GM18867 (cell line): ENCODE measurements at regions not wholly inside any gene's neighbourhood (a gene's known extent, or its start where the extent isn't known, plus 50 kb on each side); places are given as distances from the start of the nearest gene placed in this dataset.

Experiments
- ATAC-seq: cut with Tn5 transposase; IDR thresholded peaks from one replicate; pipeline ENCODE4 v1.9.1; 2021; ENCODE audit warnings: mild to moderate bottlenecking, moderate library complexity; ENCODE audit not compliant: unreplicated experiment

- ATAC-seq: no peak
These were observed 57.9 kb upstream of the VSTM2B start for GRCh38 chr19:29467824-29468401.

GRCh38 chr19:29475469-29475868, 50.3 kb upstream of the VSTM2B start:
- ATAC-seq: no peak
